Cardiac muscle cell (in vitro differentiated cells and primary cell): ENCODE measurements at regions not wholly inside any gene's neighbourhood (a gene's known extent, or its start where the extent isn't known, plus 50 kb on each side); places are given as distances from the start of the nearest gene placed in this dataset.

Experiments
- DNase-seq, 2 donors: peaks; one replicate each; pipeline versions ENCODE4 v3.0.0 to v3.0.0-alpha.2; 2010 to 2017; ENCODE audit warnings: low read depth in 1 of 2, low spot score in 1 of 2
- H3K27ac ChIP-seq: fragments of 200-600 bp; sonication (generic); 2 replicates; pipeline ENCODE4 v1.5.1; 2016
- H3K27me3 ChIP-seq: fragments of 200-600 bp; sonication (generic); 2 replicates; pipeline ENCODE4 v1.6.0; 2016; ENCODE audit warnings: control low read depth
- H3K36me3 ChIP-seq: fragments of 200-600 bp; sonication (generic); 2 replicates; pipeline ENCODE4 v1.5.1; 2016; ENCODE audit warnings: control low read depth
- H3K4me1 ChIP-seq: fragments of 200-600 bp; sonication (generic); 2 replicates; pipeline ENCODE4 v1.8.1; 2017; ENCODE audit warnings: low read depth, mild to moderate bottlenecking, mixed run types
- H3K4me3 ChIP-seq: fragments of 200-600 bp; sonication (generic); 2 replicates; pipeline ENCODE4 v1.5.1; 2016; ENCODE audit warnings: mild to moderate bottlenecking
- H3K9me3 ChIP-seq: fragments of 200-600 bp; sonication (generic); 2 replicates; pipeline ENCODE4 v1.5.1; 2017; ENCODE audit warnings: low read depth, mild to moderate bottlenecking, control low read depth
- TF ChIP-seq, protein P1 (sequence below): IDR thresholded peaks from 2 replicates; pipeline ENCODE4 v1.5.1; 2012; ENCODE audit warnings: low read depth, mild to moderate bottlenecking, low read length

DNA sequence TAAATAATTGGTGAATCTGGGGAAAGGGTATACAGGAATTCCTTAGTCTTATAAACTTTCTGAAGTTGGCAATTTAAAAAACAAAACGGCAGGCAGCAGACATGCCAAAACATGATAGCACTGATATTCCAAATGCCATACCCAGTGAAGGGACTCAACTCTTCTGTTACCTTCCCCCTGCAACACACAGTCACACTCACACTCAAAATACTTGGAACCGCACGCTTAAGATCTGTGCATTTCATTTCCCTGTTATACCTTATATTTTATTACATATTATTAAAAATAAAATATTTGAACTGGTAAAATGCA lies 123.4 kb downstream of the ZFP36L2 start:
- no peaks in the 10 kb centered on the region for H3K9me3 ChIP-seq

GRCh38 chr2:43102366-43103092 lies 123.9 kb downstream of the ZFP36L2 start:
- H3K4me1 ChIP-seq = peaks cover 19% of the 10 kb centered on the region
- DNase-seq = no peak
- TF ChIP-seq, protein P1, sequence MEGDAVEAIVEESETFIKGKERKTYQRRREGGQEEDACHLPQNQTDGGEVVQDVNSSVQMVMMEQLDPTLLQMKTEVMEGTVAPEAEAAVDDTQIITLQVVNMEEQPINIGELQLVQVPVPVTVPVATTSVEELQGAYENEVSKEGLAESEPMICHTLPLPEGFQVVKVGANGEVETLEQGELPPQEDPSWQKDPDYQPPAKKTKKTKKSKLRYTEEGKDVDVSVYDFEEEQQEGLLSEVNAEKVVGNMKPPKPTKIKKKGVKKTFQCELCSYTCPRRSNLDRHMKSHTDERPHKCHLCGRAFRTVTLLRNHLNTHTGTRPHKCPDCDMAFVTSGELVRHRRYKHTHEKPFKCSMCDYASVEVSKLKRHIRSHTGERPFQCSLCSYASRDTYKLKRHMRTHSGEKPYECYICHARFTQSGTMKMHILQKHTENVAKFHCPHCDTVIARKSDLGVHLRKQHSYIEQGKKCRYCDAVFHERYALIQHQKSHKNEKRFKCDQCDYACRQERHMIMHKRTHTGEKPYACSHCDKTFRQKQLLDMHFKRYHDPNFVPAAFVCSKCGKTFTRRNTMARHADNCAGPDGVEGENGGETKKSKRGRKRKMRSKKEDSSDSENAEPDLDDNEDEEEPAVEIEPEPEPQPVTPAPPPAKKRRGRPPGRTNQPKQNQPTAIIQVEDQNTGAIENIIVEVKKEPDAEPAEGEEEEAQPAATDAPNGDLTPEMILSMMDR = no peak
- no peaks in the 10 kb centered on the region for H3K9me3 ChIP-seq
- no peak overlapping the region for H3K4me3 ChIP-seq
- H3K27ac ChIP-seq = no peak overlapping the region
- H3K36me3 ChIP-seq = no peaks in the 10 kb centered on the region
- H3K27me3 ChIP-seq = no peaks in the 10 kb centered on the region

More for the DNA sequence above, 123.4 kb downstream of the ZFP36L2 start:
- no peaks in the 10 kb centered on the region for H3K27me3 ChIP-seq
- TF ChIP-seq, protein P1 = no peak
- no peak overlapping the region for H3K4me3 ChIP-seq
- no peak for DNase-seq
- H3K27ac ChIP-seq = no peak overlapping the region
- no peaks in the 10 kb centered on the region for H3K36me3 ChIP-seq
- H3K4me1 ChIP-seq = peaks cover 23% of the 10 kb centered on the region

DNA sequence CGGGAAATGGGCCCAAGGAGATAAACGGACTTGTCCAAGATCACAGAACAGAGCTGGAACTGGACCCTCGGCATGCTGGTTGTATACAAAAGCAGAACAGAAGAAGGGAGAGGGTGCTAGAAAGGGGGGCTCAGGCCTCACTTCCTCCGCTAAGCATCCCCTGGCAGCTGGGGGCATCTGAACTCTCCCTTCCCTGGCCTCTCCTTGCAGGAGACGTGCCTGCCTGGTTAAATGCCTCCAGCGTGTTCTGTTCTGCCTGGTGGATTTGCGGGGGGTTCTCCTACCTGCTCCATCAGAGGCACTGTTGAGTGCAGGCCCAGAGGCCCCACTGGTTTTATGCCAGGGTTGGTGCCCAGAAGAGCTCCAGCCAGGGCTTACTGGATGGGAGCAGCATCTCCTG lies 124.7 kb downstream of the ZFP36L2 start:
- Histone ChIP-seq H3K4me3 (no peak overlapping the region), H3K9me3 (no peaks in the 10 kb centered on the region), H3K4me1 (peaks cover 17% of the 10 kb centered on the region), H3K27me3 (no peaks in the 10 kb centered on the region), H3K36me3 (no peaks in the 10 kb centered on the region), H3K27ac (no peak overlapping the region)
- TF ChIP-seq, protein P1 = no peak
- no peak for DNase-seq

DNA sequence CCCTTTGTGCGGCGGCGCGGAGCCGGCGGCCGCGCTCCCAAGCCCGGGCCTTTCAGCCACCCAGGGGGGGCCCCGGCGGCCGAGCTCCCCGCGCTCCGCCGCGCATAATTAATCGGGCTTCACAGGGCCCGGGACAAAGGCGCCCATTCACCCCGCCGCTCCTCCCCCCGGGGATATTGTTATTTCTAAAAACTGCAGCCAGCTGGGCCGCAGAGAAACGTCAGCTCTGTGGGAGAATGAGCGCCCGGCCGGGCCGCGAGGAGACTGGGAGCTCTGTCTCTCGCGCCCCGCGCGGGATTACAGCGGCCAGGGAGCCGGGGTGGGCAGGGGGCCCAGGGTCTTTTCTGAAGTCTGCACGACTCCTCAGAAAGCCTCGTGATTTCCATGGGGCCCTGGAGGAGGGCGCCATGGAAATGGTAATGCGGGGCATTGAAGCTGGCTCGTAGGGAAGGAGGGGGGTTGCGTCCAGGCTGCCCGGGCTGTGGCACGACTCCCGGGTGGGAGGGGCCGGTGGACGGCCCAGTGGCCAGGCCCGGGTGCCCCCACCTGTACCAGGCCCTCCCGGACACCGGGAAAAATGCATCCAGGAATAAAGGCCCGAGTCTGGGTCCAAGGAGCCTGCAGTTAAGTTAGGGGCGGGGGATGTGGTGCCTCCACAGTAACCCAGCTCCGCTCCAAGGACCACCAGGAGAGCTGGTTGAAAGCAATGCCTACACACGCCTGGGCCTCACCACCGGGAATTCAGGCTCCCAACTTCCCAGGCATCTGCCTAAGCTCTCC lies 125.3 kb downstream of the ZFP36L2 start:
- Histone ChIP-seq H3K9me3 (no peaks in the 10 kb centered on the region), H3K27ac (no peak overlapping the region), H3K4me3 (no peak overlapping the region), H3K36me3 (no peaks in the 10 kb centered on the region), H3K27me3 (no peaks in the 10 kb centered on the region), H3K4me1 (peaks cover 14% of the 10 kb centered on the region)
- TF ChIP-seq, protein P1 = no peak
- DNase-seq = peak in 1 of 2 donors; percentile 63

- H3K27ac ChIP-seq = no peak overlapping the region
- no peaks in the 10 kb centered on the region for H3K36me3 ChIP-seq
- TF ChIP-seq, protein P1 = no peak
- H3K4me1 ChIP-seq = peaks cover 8% of the 10 kb centered on the region
- no peak for DNase-seq
- H3K27me3 ChIP-seq = no peaks in the 10 kb centered on the region
- no peaks in the 10 kb centered on the region for H3K9me3 ChIP-seq
- no peak overlapping the region for H3K4me3 ChIP-seq
Measured at GRCh38 chr2:43100362-43100882, 126.0 kb downstream of the ZFP36L2 start.
